ENCODE measurements at regions not wholly inside any gene's neighbourhood (a gene's known extent, or its start where the extent isn't known, plus 50 kb on each side); places are given as distances from the start of the nearest gene placed in this dataset.

- Histone ChIP-seq H3K4me1 (ENCODE audit: insufficient read depth, low read length) (no peaks in the 10 kb centered on the region), H3K27me3 (ENCODE audit: control insufficient read depth in 1 of 2, insufficient read depth in 2 of 2, low read length in 2 of 2) (no peaks in the 10 kb centered on the region), H3K9ac (ENCODE audit: insufficient read depth, low read depth, low read length) (no peak overlapping the region), H2AFZ (ENCODE audit: low read length) (no peak overlapping the region), H3K4me3 (replicated peaks in 1 of 3; ENCODE audit: insufficient read depth in 1 of 3, low read depth in 2 of 3, low read length in 3 of 3) (no peak overlapping the region), H3K36me3 (replicated peaks in 1 of 2; ENCODE audit: control insufficient read depth in 1 of 2, insufficient read depth in 2 of 2, low read length in 2 of 2) (no peaks in the 10 kb centered on the region), H4K20me1 (ENCODE audit: insufficient read depth, low read length) (no peaks in the 10 kb centered on the region), H3K27ac (ENCODE audit: extremely low read length, insufficient read depth, low read length) (no peak overlapping the region), H3K9me3 (ENCODE audit: low read length) (no peaks in the 10 kb centered on the region), H3K79me2 (ENCODE audit: insufficient read depth, low read length) (no peaks in the 10 kb centered on the region), H3K4me2 (ENCODE audit: low read depth, low read length) (no peak overlapping the region)
- ChIA-PET POLR2A (no interaction called here), CTCF (ENCODE audit: low intra/inter-chr PET ratio, low total read pairs) (no interaction called here)
- in situ Hi-C loops (cut with HindIII; ENCODE audit: extremely low pct_ligation_motif_present, low pct_unique_long_range_greater_than_20kb) (no loop called here), intact Hi-C loops (cut with micrococcal nuclease; ENCODE audit: unreplicated experiment) (no loop called here)
- BruUV-seq (replicated peaks): no TSS peak
- no peak for ATAC-seq
- FAIRE-seq: no peak
- no peak for DNase-seq (ENCODE audit: low spot score)
- WGBS (ENCODE audit: low lambda C conversion rate): 2% methylated on average over 2 of the region's 2 CpGs
- TF ChIP-seq MBD4 (IDR thresholded peaks at IDR 0.05; ENCODE audit: borderline replicate concordance, low read length) (no peak), ZNF10 (CRISPR knock-in tag; IDR thresholded peaks at IDR 0.05; ENCODE audit: borderline replicate concordance, low read depth) (no peak), ZNF407 (CRISPR knock-in tag; IDR thresholded peaks at IDR 0.05; ENCODE audit: not compliant biosample characterization) (no peak), ERF (CRISPR knock-in tag; IDR thresholded peaks at IDR 0.05) (no peak), ZNF264 (CRISPR knock-in tag; IDR thresholded peaks at IDR 0.05) (no peak), BCLAF1 (IDR thresholded peaks at IDR 0.05) (no peak), ZNF609 (CRISPR knock-in tag; IDR thresholded peaks at IDR 0.05; ENCODE audit: borderline replicate concordance) (no peak)
Observed at GRCh38 chr12:67852701-67853100, 136.5 kb upstream of the IFNG-AS1 start.
